Fibroblast of lung (primary cell): ENCODE measurements at regions not wholly inside any gene's neighbourhood (a gene's known extent, or its start where the extent isn't known, plus 50 kb on each side); places are given as distances from the start of the nearest gene placed in this dataset.
"Not testable (repeated sequence)": the region's sequence is repeated elsewhere in the genome, so short reads cannot be mapped to it uniquely, and the experiment has no call there.

Experiments
- CTCF ChIP-seq, 2 donors: IDR thresholded peaks in 1 of 2; conservative IDR thresholded peaks in 1 of 2; 1 replicate in 1 of 2; 2 replicates in 1 of 2; pipeline ENCODE4 v1.5.1; 2011 to 2012; ENCODE audit warnings: low read length in 2 of 2, control low read depth in 1 of 2, inconsistent platforms in 1 of 2, low read depth in 1 of 2, mild to moderate bottlenecking in 1 of 2
- EZH2 ChIP-seq: IDR thresholded peaks from 2 replicates; pipeline ENCODE4 v1.5.1; 2012; ENCODE audit warnings: low read length, control low read depth, mild to moderate bottlenecking; ENCODE audit errors: missing control alignments

- TF ChIP-seq CTCF (conservative IDR thresholded peaks at IDR 0.05 in 1 of 2, IDR thresholded peaks at IDR 0.05 in 1 of 2; ENCODE audit: low read depth in 1 of 2, low read length in 2 of 2); EZH2: not testable (repeated sequence)
Observed at GRCh38 chr10:63680545-63680944, 159.3 kb downstream of the REEP3 start.
